ENCODE measurements at regions not wholly inside any gene's neighbourhood (a gene's known extent, or its start where the extent isn't known, plus 50 kb on each side); places are given as distances from the start of the nearest gene placed in this dataset.

DNA sequence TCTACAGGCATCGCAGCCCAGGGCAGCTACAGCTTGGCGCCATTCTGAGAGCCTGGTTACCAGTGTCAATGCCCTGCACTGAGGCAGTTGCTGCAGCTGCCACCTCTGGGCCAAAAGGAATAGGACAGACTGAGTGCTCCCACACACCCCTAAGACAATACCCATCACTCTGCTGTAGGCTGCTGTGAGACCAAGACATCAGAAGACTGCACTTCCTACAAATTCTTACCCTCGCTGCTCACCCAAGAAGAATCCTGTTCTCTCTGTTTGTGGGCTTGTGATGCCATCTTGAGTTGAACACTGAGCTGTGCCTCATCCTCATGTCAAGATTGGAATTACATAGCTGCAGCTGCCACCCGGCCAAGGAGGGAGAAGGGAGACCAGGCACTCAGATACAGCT, 1847.0 kb upstream of the PCDH10 start:
- H3K27ac Mint-ChIP-seq (ENCODE audit: unreplicated experiment): no peak overlapping the region
- peaks cover 14% of the 10 kb centered on the region for H3K9me3 Mint-ChIP-seq (ENCODE audit: unreplicated experiment)

GRCh38 chr4:131304686-131305085, 1844.4 kb upstream of the PCDH10 start:
- Mint-ChIP-seq H3K9me3 (ENCODE audit: unreplicated experiment) (peaks cover 14% of the 10 kb centered on the region), H3K4me3 (ENCODE audit: unreplicated experiment) (no peak overlapping the region), H3K27ac (ENCODE audit: unreplicated experiment) (no peak overlapping the region), H3K36me3 (ENCODE audit: unreplicated experiment) (no peaks in the 10 kb centered on the region), H3K27me3 (ENCODE audit: unreplicated experiment) (peaks cover 2% of the 10 kb centered on the region), H3K4me1 (ENCODE audit: unreplicated experiment) (no peaks in the 10 kb centered on the region)
- DNase-seq (ENCODE audit: extremely low spot score, unreplicated experiment): no peak
- TF ChIP-seq, protein P1, sequence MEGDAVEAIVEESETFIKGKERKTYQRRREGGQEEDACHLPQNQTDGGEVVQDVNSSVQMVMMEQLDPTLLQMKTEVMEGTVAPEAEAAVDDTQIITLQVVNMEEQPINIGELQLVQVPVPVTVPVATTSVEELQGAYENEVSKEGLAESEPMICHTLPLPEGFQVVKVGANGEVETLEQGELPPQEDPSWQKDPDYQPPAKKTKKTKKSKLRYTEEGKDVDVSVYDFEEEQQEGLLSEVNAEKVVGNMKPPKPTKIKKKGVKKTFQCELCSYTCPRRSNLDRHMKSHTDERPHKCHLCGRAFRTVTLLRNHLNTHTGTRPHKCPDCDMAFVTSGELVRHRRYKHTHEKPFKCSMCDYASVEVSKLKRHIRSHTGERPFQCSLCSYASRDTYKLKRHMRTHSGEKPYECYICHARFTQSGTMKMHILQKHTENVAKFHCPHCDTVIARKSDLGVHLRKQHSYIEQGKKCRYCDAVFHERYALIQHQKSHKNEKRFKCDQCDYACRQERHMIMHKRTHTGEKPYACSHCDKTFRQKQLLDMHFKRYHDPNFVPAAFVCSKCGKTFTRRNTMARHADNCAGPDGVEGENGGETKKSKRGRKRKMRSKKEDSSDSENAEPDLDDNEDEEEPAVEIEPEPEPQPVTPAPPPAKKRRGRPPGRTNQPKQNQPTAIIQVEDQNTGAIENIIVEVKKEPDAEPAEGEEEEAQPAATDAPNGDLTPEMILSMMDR (IDR thresholded peaks at IDR 0.05): no peak

More for the DNA sequence above, 1847.0 kb upstream of the PCDH10 start:
- Mint-ChIP-seq H3K36me3 (ENCODE audit: unreplicated experiment) (no peaks in the 10 kb centered on the region), H3K4me1 (ENCODE audit: unreplicated experiment) (no peaks in the 10 kb centered on the region), H3K27me3 (ENCODE audit: unreplicated experiment) (peaks cover 2% of the 10 kb centered on the region), H3K4me3 (ENCODE audit: unreplicated experiment) (no peak overlapping the region)
- no peak for DNase-seq (ENCODE audit: extremely low spot score, unreplicated experiment)
- TF ChIP-seq, protein P1 (IDR thresholded peaks at IDR 0.05): no peak

DNA sequence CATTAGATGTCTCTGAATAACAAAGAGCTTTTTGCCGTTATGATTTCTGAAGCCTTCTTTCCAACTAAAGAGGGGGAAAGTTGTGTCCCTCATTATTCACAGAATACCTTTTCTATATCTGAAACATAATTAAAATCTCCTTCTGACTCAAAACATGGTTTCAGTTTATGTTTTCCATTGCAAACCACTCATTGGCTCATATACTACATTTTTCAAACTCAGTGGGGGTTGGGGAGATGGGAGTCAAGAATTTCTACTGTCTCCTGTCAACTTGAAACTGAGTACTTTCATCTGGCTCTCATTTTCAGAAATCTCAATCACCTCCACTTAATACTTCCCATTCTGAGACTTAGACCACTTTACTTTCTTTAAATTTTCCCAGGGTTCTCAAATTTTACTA, 1839.5 kb upstream of the PCDH10 start:
- TF ChIP-seq, protein P1 (IDR thresholded peaks at IDR 0.05): no peak
- no peak for DNase-seq (ENCODE audit: extremely low spot score, unreplicated experiment)
- no peaks in the 10 kb centered on the region for H3K4me1 Mint-ChIP-seq (ENCODE audit: unreplicated experiment)
- H3K27ac Mint-ChIP-seq (ENCODE audit: unreplicated experiment): no peak overlapping the region
- peaks cover 9% of the 10 kb centered on the region for H3K9me3 Mint-ChIP-seq (ENCODE audit: unreplicated experiment)
- H3K36me3 Mint-ChIP-seq (ENCODE audit: unreplicated experiment): no peaks in the 10 kb centered on the region
- H3K4me3 Mint-ChIP-seq (ENCODE audit: unreplicated experiment): no peak overlapping the region
- H3K27me3 Mint-ChIP-seq (ENCODE audit: unreplicated experiment): no peaks in the 10 kb centered on the region

DNA sequence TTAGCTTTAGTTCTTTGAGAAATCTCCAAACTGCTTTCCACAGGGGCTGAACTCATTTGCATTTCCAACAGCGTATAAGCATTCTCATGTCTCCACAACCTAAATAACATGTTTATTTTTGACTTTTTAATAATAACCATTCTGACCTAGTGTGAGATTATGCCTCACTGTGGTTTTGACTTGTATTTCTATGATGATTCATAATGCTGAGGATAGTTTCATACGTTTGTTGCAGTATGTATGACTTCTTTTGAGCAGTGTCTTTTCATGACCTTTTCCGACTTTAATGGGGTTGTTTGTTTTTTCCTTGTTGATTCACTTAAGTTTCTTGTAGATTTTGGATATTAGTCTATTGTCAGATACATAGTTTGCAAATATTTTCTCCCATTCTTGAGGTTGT, 1833.0 kb upstream of the PCDH10 start:
- Mint-ChIP-seq H3K27ac (ENCODE audit: unreplicated experiment) (no peak overlapping the region), H3K4me1 (ENCODE audit: unreplicated experiment) (no peaks in the 10 kb centered on the region), H3K36me3 (ENCODE audit: unreplicated experiment) (no peaks in the 10 kb centered on the region), H3K27me3 (ENCODE audit: unreplicated experiment) (no peaks in the 10 kb centered on the region), H3K4me3 (ENCODE audit: unreplicated experiment) (no peak overlapping the region), H3K9me3 (ENCODE audit: unreplicated experiment) (peaks cover 5% of the 10 kb centered on the region)
- TF ChIP-seq, protein P1 (IDR thresholded peaks at IDR 0.05): no peak
- no peak for DNase-seq (ENCODE audit: extremely low spot score, unreplicated experiment)

GRCh38 chr4:131337936-131338335, 1811.2 kb upstream of the PCDH10 start:
- no peak for DNase-seq (ENCODE audit: extremely low spot score, unreplicated experiment)
- peaks cover 9% of the 10 kb centered on the region for H3K4me1 Mint-ChIP-seq (ENCODE audit: unreplicated experiment)
- H3K4me3 Mint-ChIP-seq (ENCODE audit: unreplicated experiment): no peak overlapping the region
- no peak overlapping the region for H3K27ac Mint-ChIP-seq (ENCODE audit: unreplicated experiment)
- no peaks in the 10 kb centered on the region for H3K9me3 Mint-ChIP-seq (ENCODE audit: unreplicated experiment)
- H3K36me3 Mint-ChIP-seq (ENCODE audit: unreplicated experiment): no peaks in the 10 kb centered on the region
- H3K27me3 Mint-ChIP-seq (ENCODE audit: unreplicated experiment): no peaks in the 10 kb centered on the region
- TF ChIP-seq, protein P1 (IDR thresholded peaks at IDR 0.05): no peak
